NCI-H1930 (cell line): ENCODE measurements at regions not wholly inside any gene's neighbourhood (a gene's known extent, or its start where the extent isn't known, plus 50 kb on each side); places are given as distances from the start of the nearest gene placed in this dataset.
"Not testable (repeated sequence)": the region's sequence is repeated elsewhere in the genome, so short reads cannot be mapped to it uniquely, and the experiment has no call there.

Experiments
- DNase-seq, 2 experiments: peaks; one replicate each; lab custom pipeline; 2025; lab: John Stamatoyannopoulos, UW

- DNase-seq: no peak
These were observed 890.2 kb upstream of the VRK2 start for GRCh38 chr2:57156231-57156924.

GRCh38 chr2:57160976-57161375 is 885.6 kb upstream of the VRK2 start:
- DNase-seq: no peak

GRCh38 chr2:57177176-57177575 is 869.4 kb upstream of the VRK2 start:
- DNase-seq: no peak

- DNase-seq: no peak
These were observed 866.5 kb upstream of the VRK2 start for GRCh38 chr2:57180042-57180567.

- no peak for DNase-seq
These were observed 865.9 kb upstream of the VRK2 start for GRCh38 chr2:57180678-57181077.

- no peak for DNase-seq
These were observed 865.1 kb upstream of the VRK2 start for GRCh38 chr2:57181315-57182038.

- no peak for DNase-seq
These were observed 863.7 kb upstream of the VRK2 start for GRCh38 chr2:57182916-57183315.

- DNase-seq: no peak
These were observed 861.0 kb upstream of the VRK2 start for GRCh38 chr2:57185568-57185967.

GRCh38 chr2:57190007-57190406 is 856.6 kb upstream of the VRK2 start:
- DNase-seq: no peak

- DNase-seq: no peak
These were observed 846.9 kb upstream of the VRK2 start for GRCh38 chr2:57199663-57200062.

GRCh38 chr2:57204364-57204763 is 842.2 kb upstream of the VRK2 start:
- no peak for DNase-seq

GRCh38 chr2:57205241-57205640 is 841.4 kb upstream of the VRK2 start:
- no peak for DNase-seq

- DNase-seq: no peak
These were observed 839.4 kb upstream of the VRK2 start for GRCh38 chr2:57207191-57207590.

GRCh38 chr2:57209799-57210198 is 836.8 kb upstream of the VRK2 start:
- DNase-seq: no peak

- DNase-seq: no peak
These were observed 835.8 kb upstream of the VRK2 start for GRCh38 chr2:57210855-57211254.

GRCh38 chr2:57217013-57217412 is 829.6 kb upstream of the VRK2 start:
- no peak for DNase-seq

GRCh38 chr2:57218206-57218605 is 828.4 kb upstream of the VRK2 start:
- DNase-seq: no peak

- DNase-seq: not testable (repeated sequence)
These were observed 816.9 kb upstream of the VRK2 start for GRCh38 chr2:57229706-57230105.

GRCh38 chr2:57232341-57232740 is 814.3 kb upstream of the VRK2 start:
- DNase-seq: not testable (repeated sequence)

GRCh38 chr2:57251495-57251894 is 795.1 kb upstream of the VRK2 start:
- DNase-seq: not testable (repeated sequence)

GRCh38 chr2:57276408-57276807 is 770.2 kb upstream of the VRK2 start:
- DNase-seq: not testable (repeated sequence)

GRCh38 chr2:57278451-57278850 is 768.2 kb upstream of the VRK2 start:
- no peak for DNase-seq

GRCh38 chr2:57291209-57291608 is 755.4 kb upstream of the VRK2 start:
- no peak for DNase-seq
